IPS-18c (cell line): ENCODE measurements at regions not wholly inside any gene's neighbourhood (a gene's known extent, or its start where the extent isn't known, plus 50 kb on each side); places are given as distances from the start of the nearest gene placed in this dataset.
A peak's percentile ranks its signal among the peaks of the same experiment; 100 is the strongest.
"Not testable (repeated sequence)": the region's sequence is repeated elsewhere in the genome, so short reads cannot be mapped to it uniquely, and the experiment has no call there.

Experiments
- H3K4me3 ChIP-seq: 2 replicates; pipeline ENCODE4 v1.7.0; 2013; ENCODE audit warnings: low read depth, mild to moderate bottlenecking, low read length, moderate library complexity; ENCODE audit not compliant: insufficient read depth
- H3K9me3 ChIP-seq: one replicate; pipeline ENCODE4 v1.6.1; 2013; ENCODE audit warnings: mild to moderate bottlenecking, low read length, moderate library complexity; ENCODE audit not compliant: control insufficient read depth, insufficient read depth

GRCh38 chr6:37078814-37079213 lies 73.4 kb downstream of the FGD2 start:
- H3K4me3 ChIP-seq: no peak overlapping the region
- no peaks in the 10 kb centered on the region for H3K9me3 ChIP-seq

GRCh38 chr6:37081042-37081607 lies 75.7 kb downstream of the FGD2 start:
- no peaks in the 10 kb centered on the region for H3K9me3 ChIP-seq
- H3K4me3 ChIP-seq: no peak overlapping the region

GRCh38 chr6:37082390-37083130 lies 77.1 kb downstream of the FGD2 start:
- H3K4me3 ChIP-seq: no peak overlapping the region
- no peaks in the 10 kb centered on the region for H3K9me3 ChIP-seq

GRCh38 chr6:37083243-37084138 lies 78.0 kb downstream of the FGD2 start:
- no peak overlapping the region for H3K4me3 ChIP-seq
- no peaks in the 10 kb centered on the region for H3K9me3 ChIP-seq

- not testable (repeated sequence) for H3K9me3 ChIP-seq, H3K4me3 ChIP-seq
These were observed 79.2 kb downstream of the FGD2 start for GRCh38 chr6:37084665-37085064.

- Histone ChIP-seq H3K4me3 (no peak overlapping the region), H3K9me3 (no peaks in the 10 kb centered on the region)
These were observed 79.7 kb downstream of the FGD2 start for GRCh38 chr6:37085198-37085597.

- Histone ChIP-seq H3K9me3 (no peaks in the 10 kb centered on the region), H3K4me3 (no peak overlapping the region)
These were observed 81.1 kb upstream of the PIM1 start for GRCh38 chr6:37088897-37089296.

GRCh38 chr6:37089783-37090182 lies 80.2 kb upstream of the PIM1 start:
- H3K9me3 ChIP-seq: no peaks in the 10 kb centered on the region
- H3K4me3 ChIP-seq: no peak overlapping the region

GRCh38 chr6:37091104-37091503 lies 78.8 kb upstream of the PIM1 start:
- H3K9me3 ChIP-seq, H3K4me3 ChIP-seq: not testable (repeated sequence)

GRCh38 chr6:37091586-37091985 lies 78.4 kb upstream of the PIM1 start:
- H3K4me3 ChIP-seq: not testable (repeated sequence)

GRCh38 chr6:37092923-37093727 lies 76.8 kb upstream of the PIM1 start:
- H3K4me3 ChIP-seq: no peak overlapping the region

More at GRCh38 chr6:37091586-37091985, 78.4 kb upstream of the PIM1 start:
- not testable (repeated sequence) for H3K9me3 ChIP-seq

GRCh38 chr6:37093728-37094069 lies 76.3 kb upstream of the PIM1 start:
- Histone ChIP-seq H3K9me3 (no peaks in the 10 kb centered on the region), H3K4me3 (no peak overlapping the region)

More at GRCh38 chr6:37092923-37093727, 76.8 kb upstream of the PIM1 start:
- no peaks in the 10 kb centered on the region for H3K9me3 ChIP-seq

GRCh38 chr6:37095997-37096396 lies 74.0 kb upstream of the PIM1 start:
- H3K4me3 ChIP-seq: no peak overlapping the region

GRCh38 chr6:37097335-37097734 lies 72.6 kb upstream of the PIM1 start:
- H3K4me3 ChIP-seq: no peak overlapping the region
- H3K9me3 ChIP-seq: no peaks in the 10 kb centered on the region

More at GRCh38 chr6:37095997-37096396, 74.0 kb upstream of the PIM1 start:
- no peaks in the 10 kb centered on the region for H3K9me3 ChIP-seq

- Histone ChIP-seq H3K4me3 (no peak overlapping the region), H3K9me3 (no peaks in the 10 kb centered on the region)
These were observed 70.5 kb upstream of the PIM1 start for GRCh38 chr6:37099442-37099841.

GRCh38 chr6:37100745-37101144 lies 69.2 kb upstream of the PIM1 start:
- Histone ChIP-seq H3K4me3 (no peak overlapping the region), H3K9me3 (no peaks in the 10 kb centered on the region)

- peak overlapping the region; percentile 25; the same call in 1 of the 2 replicates for H3K4me3 ChIP-seq
- no peaks in the 10 kb centered on the region for H3K9me3 ChIP-seq
These were observed 68.0 kb upstream of the PIM1 start for GRCh38 chr6:37101991-37102298.
